OCI-LY1 (cell line): ENCODE measurements at regions not wholly inside any gene's neighbourhood (a gene's known extent, or its start where the extent isn't known, plus 50 kb on each side); places are given as distances from the start of the nearest gene placed in this dataset.

Source experiments
- CTCF ChIP-seq: fragments of 200-600 bp; sonication (generic), shearing (Covaris generic); IDR thresholded peaks from 2 replicates; pipeline ENCODE4 v1.5.1; 2017; ENCODE audit warnings: mild to moderate bottlenecking, antibody characterized with exemption, low read length, moderate library complexity, mixed read lengths
- EZH2 ChIP-seq: fragments of 200-600 bp; sonication (generic), shearing (Covaris generic); IDR thresholded peaks from 2 replicates; pipeline ENCODE4 v1.8.0; 2017; ENCODE audit warnings: borderline replicate concordance, mixed run types, mild to moderate bottlenecking, antibody characterized with exemption, low read length, moderate library complexity, mixed read lengths

DNA sequence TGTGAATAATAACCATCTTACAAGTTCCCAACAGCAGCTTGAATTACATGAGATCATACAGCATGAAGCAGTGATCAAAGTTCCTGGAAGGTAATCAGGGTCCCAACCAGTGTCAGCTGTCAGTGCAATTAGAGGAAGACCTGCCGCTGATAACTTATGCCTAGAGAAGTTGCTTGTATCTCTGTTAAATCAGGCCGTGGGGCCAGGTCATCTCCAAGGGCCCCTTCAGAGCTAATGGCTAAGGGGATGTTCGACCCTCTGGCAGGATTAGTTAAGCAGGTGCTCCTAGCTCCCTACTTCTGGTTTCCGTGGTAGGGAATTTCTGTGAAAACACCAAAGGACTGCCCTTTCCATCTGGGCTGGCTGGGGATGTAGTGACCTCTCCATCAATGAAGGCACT is 251.0 kb downstream of the FAM43A start:
- TF ChIP-seq CTCF (no peak), EZH2 (no peak)
